Mononuclear cell (primary cell): ENCODE measurements at regions not wholly inside any gene's neighbourhood (a gene's known extent, or its start where the extent isn't known, plus 50 kb on each side); places are given as distances from the start of the nearest gene placed in this dataset.

Source experiments
- H3K27me3 ChIP-seq: 2 replicates; pipeline ENCODE4 v1.6.0; 2011; ENCODE audit warnings: low read length, control low read depth; ENCODE audit not compliant: insufficient read depth
- H3K4me1 ChIP-seq: 2 replicates; pipeline ENCODE4 v1.5.1; 2011; ENCODE audit warnings: mild to moderate bottlenecking, low read length, control low read depth; ENCODE audit not compliant: insufficient read depth
- H3K4me3 ChIP-seq: 2 replicates; pipeline ENCODE4 v1.5.1; 2011; ENCODE audit warnings: mild to moderate bottlenecking, low read length, moderate library complexity
- H3K9me3 ChIP-seq: 2 replicates; pipeline ENCODE4 v1.5.1; 2011; ENCODE audit warnings: low read depth, mild to moderate bottlenecking, control low read depth, low read length

DNA sequence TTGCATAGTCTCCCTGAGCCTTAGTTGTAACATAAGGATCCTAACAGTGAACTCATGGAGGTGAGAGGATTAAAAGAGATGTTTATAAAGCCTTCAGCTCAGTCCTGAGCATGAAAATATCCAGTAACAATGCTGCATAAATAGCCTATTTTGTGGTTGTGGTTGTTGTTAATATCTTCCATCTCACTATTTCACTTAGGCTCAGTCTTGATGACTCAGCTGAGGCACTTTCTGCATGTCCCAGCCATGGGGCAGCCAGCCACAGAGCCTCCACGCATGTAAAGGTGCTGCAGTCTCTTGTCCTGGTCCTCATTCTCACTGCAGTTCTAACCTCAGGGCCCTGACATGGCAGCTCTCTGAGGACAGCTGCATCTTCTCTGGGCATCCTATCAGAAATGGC lies 218.8 kb upstream of the PKDCC start:
- H3K27me3 ChIP-seq, result peaks cover 27% of the 10 kb centered on the region
- H3K9me3 ChIP-seq, result no peaks in the 10 kb centered on the region
- no peaks in the 10 kb centered on the region for H3K4me1 ChIP-seq
- no peak overlapping the region for H3K4me3 ChIP-seq

- Histone ChIP-seq H3K27me3 (peaks cover 33% of the 10 kb centered on the region), H3K9me3 (no peaks in the 10 kb centered on the region), H3K4me3 (no peak overlapping the region), H3K4me1 (no peaks in the 10 kb centered on the region)
These were observed 217.2 kb upstream of the PKDCC start for GRCh38 chr2:41830600-41830999.

- Histone ChIP-seq H3K4me1 (no peaks in the 10 kb centered on the region), H3K27me3 (peaks cover 32% of the 10 kb centered on the region), H3K4me3 (no peak overlapping the region), H3K9me3 (no peaks in the 10 kb centered on the region)
These were observed 215.6 kb upstream of the PKDCC start for GRCh38 chr2:41832218-41832617.

DNA sequence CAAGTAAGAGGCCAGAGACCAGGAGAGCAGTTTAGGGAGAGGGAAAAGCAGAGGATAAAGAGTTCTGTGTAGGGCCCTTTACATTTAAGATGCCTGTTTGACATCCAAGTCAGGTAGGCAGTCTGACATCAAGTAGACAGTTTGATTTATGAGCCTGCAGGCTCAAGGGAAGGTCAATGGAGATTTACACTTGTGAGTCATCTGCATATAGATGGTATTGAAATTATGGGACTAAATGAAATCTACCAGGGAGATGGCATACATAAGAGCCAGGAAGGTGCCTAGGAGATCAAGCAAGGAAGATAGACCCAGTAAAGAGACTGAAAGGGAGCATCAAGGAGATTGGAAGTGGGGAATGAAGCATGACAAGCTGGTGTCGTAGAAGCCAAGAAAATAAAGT lies 212.4 kb upstream of the PKDCC start:
- Histone ChIP-seq H3K4me1 (peaks cover 3% of the 10 kb centered on the region), H3K9me3 (no peaks in the 10 kb centered on the region), H3K27me3 (peaks cover 25% of the 10 kb centered on the region), H3K4me3 (no peak overlapping the region)

DNA sequence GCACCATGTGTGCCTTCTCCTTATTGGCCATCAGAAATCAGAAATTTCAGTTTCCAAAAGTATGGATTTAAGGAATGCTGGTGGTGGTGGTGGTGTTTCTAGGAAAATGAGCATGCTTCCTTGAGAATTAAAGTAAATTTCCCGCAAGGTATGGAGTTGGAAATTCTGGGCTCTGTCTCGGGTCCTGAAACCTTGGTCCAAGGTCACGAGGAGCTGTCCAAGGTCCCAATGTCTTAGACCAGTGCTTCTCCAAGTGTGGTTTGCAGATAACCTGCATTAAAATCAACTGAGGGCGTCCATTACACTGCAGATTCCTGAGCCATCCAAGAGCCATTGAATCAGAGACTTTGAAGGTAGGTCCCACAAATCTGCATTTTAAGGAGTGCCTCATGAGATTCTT lies 210.9 kb upstream of the PKDCC start:
- Histone ChIP-seq H3K27me3 (peaks cover 22% of the 10 kb centered on the region), H3K4me3 (no peak overlapping the region), H3K9me3 (no peaks in the 10 kb centered on the region), H3K4me1 (peaks cover 14% of the 10 kb centered on the region)

DNA sequence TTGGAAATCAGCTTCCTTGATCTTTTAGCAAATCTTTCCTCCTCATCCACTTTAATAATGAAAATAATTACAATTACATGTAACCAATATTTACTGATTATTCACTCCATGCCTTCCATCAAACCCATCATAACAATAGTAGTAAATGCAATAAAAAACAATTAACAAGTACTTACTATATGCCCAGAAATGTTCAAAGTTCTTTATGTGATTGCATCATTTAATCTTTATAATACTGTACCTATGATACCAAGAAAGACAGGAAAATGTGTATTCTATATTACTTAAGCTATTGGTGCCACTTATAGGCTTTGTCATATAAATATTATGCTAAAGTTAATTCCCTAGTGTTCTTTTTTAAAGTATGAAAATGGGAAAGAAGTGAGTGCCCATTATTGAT lies 210.2 kb upstream of the PKDCC start:
- Histone ChIP-seq H3K4me1 (peaks cover 14% of the 10 kb centered on the region), H3K4me3 (no peak overlapping the region), H3K9me3 (no peaks in the 10 kb centered on the region), H3K27me3 (peaks cover 20% of the 10 kb centered on the region)

DNA sequence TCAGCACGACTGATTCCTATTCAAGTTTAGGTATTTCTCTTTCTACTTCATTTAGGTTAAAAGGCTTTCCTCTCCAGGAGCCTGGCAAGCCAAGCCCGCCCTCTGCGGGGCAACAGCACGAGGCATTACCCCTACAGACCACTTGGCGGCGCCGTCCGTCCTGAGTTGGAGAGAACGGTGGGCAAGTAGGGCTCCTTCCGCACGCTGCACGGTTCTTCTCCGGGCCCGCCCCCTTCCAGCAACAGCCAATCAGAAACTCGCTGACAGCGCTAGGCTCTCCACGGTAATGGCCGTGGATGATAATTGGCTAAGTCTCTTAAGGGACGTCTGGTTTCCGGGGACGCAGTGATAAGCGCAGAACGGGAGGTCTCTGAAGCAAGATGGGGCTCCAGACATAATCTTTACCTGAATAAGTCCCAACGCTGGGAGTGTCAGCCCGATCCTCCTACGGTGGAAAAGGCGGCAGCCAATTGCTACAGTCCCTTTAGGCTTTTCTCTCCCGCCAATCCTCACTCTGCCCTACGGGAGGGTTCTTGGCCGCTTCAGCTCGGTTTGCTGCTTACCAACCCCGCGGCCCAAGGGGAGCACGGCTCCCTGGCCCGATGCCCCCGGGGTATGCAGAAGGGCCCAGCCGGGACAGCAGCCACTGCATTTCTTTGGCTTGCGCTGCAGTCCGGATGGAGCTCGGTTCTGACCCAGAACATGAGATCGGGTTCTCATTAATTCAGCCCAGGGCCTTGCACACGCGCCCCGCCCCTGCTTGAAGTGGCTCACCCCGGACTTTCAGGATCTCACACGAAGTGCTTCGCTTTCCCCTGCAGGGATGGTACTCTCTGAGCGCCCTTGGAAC lies 206.9 kb upstream of the PKDCC start:
- Histone ChIP-seq H3K27me3 (peaks cover 18% of the 10 kb centered on the region), H3K4me3 (peak overlapping the region; percentile 69), H3K9me3 (no peaks in the 10 kb centered on the region), H3K4me1 (peaks cover 14% of the 10 kb centered on the region)

GRCh38 chr2:41846962-41847361 lies 200.9 kb upstream of the PKDCC start:
- no peaks in the 10 kb centered on the region for H3K4me1 ChIP-seq
- H3K9me3 ChIP-seq, result no peaks in the 10 kb centered on the region
- H3K27me3 ChIP-seq, result peaks cover 18% of the 10 kb centered on the region
- H3K4me3 ChIP-seq, result no peak overlapping the region

DNA sequence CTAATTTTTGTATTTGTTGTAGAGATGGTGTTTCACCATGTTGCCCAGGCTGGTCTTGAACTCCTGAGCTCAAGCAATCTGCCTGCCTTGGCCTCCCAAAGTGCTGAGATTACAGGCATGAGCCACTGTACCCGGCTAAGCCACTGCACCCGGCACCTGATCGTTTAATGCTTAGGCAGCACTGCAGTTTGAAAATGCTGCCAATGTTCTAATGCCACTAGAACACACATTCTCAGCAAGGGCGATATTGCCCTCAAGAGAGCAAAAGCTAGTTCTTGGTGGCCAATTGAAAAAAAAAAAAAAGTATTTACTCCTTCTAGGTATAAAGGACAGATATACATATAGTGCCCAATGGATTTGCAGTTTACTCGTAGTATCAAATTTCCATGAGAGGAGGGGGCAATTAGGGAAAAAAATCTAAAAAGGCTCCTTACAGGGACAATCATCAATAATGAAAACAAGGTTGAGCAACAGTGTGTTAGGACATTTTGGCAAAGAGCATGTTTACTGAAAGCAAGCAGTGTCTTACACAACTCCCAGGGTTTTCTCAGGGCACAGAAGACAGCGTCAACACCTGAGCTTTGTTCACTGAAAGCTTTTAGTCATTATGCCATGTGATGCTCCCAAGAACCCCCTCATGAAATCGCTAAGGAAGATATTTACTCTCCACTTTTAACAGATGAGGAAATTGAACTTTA lies 199.9 kb upstream of the PKDCC start:
- Histone ChIP-seq H3K9me3 (no peaks in the 10 kb centered on the region), H3K4me1 (no peaks in the 10 kb centered on the region), H3K4me3 (no peak overlapping the region), H3K27me3 (peaks cover 18% of the 10 kb centered on the region)

GRCh38 chr2:41851554-41851953 lies 196.3 kb upstream of the PKDCC start:
- H3K9me3 ChIP-seq, result no peaks in the 10 kb centered on the region
- H3K4me3 ChIP-seq, result no peak overlapping the region
- H3K4me1 ChIP-seq, result no peaks in the 10 kb centered on the region
- peaks cover 11% of the 10 kb centered on the region for H3K27me3 ChIP-seq

- no peaks in the 10 kb centered on the region for H3K9me3 ChIP-seq
These were observed 194.2 kb upstream of the PKDCC start for GRCh38 chr2:41853427-41854191.

DNA sequence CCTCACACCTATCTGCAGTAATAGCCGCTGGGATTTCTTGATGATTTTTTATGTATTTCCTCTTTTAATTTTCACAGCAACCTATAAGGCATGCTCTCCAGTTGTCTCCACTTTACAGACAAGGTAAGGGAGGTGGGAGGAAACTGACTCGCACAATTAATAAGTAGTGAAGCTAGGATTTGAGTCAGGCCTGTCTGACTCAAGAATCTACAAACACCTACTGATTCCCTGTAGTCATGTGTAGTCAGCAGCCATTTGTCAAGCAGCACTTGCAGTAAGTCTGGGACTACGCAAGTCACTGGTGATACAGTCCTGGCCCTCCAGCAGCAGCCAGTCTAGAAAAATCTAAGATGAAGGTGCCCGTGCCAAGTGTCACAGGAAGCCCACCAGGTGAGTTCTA lies 193.6 kb upstream of the PKDCC start:
- peaks cover 8% of the 10 kb centered on the region for H3K27me3 ChIP-seq
- H3K4me1 ChIP-seq, result no peaks in the 10 kb centered on the region
- H3K9me3 ChIP-seq, result no peaks in the 10 kb centered on the region
- H3K4me3 ChIP-seq, result no peak overlapping the region

More at GRCh38 chr2:41853427-41854191, 194.2 kb upstream of the PKDCC start:
- H3K4me3 ChIP-seq, result no peak overlapping the region
- H3K4me1 ChIP-seq, result no peaks in the 10 kb centered on the region
- peaks cover 9% of the 10 kb centered on the region for H3K27me3 ChIP-seq

- Histone ChIP-seq H3K4me3 (no peak overlapping the region), H3K4me1 (no peaks in the 10 kb centered on the region), H3K27me3 (peaks cover 4% of the 10 kb centered on the region), H3K9me3 (no peaks in the 10 kb centered on the region)
These were observed 190.9 kb upstream of the PKDCC start for GRCh38 chr2:41856946-41857345.

DNA sequence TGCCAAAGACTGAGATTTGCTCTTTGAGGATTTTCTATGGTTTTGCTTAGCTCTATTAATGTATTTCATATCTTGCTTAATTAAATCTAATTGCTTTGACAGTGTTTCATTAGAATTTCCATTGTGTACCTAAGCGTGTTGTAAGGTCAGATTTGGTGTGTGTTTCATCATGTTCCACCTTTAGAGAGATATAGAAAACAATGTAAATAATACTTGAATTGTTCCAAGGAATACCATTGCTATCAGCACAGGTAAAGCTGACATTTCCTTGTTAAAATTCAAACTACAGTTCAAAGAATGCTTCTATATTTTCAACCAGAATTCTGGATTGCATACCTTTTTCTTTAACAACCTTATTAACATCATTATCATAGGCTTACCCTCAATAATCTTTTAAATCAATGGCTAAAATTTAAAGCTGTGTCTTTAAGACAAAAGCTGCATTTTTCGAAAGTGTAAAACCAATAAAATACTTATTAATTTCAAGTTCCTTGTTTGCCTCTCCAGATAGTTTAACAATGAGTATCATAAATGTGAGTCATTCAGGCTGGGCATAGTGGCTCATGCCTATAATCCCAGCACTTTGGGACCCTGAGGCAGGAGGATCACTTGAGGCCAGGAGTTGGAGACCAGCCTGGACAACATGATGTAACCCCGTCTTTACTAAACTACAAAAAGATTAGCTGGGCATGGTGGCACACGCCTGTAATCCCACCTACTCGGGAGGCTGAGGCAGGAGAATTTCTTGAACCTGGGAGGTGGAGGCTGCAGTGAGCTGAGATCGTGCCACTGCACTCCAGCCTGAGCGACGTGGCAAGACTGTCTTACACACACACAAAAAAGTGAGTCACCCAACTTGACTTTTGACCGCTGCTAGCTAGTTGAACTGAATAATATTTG lies 188.0 kb upstream of the PKDCC start:
- peaks cover 7% of the 10 kb centered on the region for H3K27me3 ChIP-seq
- H3K4me3 ChIP-seq, result no peak overlapping the region
- H3K9me3 ChIP-seq, result no peaks in the 10 kb centered on the region
- no peaks in the 10 kb centered on the region for H3K4me1 ChIP-seq
